Mesenchymal stem cell (in vitro differentiated cells and primary cell): ENCODE measurements at regions not wholly inside any gene's neighbourhood (a gene's known extent, or its start where the extent isn't known, plus 50 kb on each side); places are given as distances from the start of the nearest gene placed in this dataset.

Experiments
- DNase-seq: peaks from one replicate; pipeline ENCODE4 v3.0.0-alpha.2; 2013
- H2AFZ ChIP-seq: one replicate; pipeline ENCODE4 v1.6.1; 2013; ENCODE audit warnings: low read depth, mild to moderate bottlenecking, control low read depth, inconsistent platforms, low read length, moderate library complexity
- H2AK5ac ChIP-seq: 2 replicates; pipeline ENCODE4 v1.6.1; 2013; ENCODE audit warnings: low read length, moderate library complexity, mild to moderate bottlenecking, inconsistent platforms; ENCODE audit not compliant: severe bottlenecking
- H2BK120ac ChIP-seq: one replicate; pipeline ENCODE4 v1.6.1; 2013; ENCODE audit warnings: low read depth, mild to moderate bottlenecking, inconsistent platforms, low read length, moderate library complexity
- H2BK12ac ChIP-seq, 2 experiments: one replicate each; pipeline ENCODE4 v1.6.1; 2013; ENCODE audit warnings: inconsistent platforms in 2 of 2, low read length in 2 of 2, mild to moderate bottlenecking in 2 of 2, moderate library complexity in 2 of 2, control low read depth in 1 of 2
- H2BK15ac ChIP-seq: one replicate; pipeline ENCODE4 v1.6.1; 2013; ENCODE audit warnings: mild to moderate bottlenecking, low read depth, inconsistent platforms; ENCODE audit not compliant: poor library complexity, severe bottlenecking
- H2BK5ac ChIP-seq: 2 replicates; pipeline ENCODE4 v1.6.1; 2013; ENCODE audit warnings: low read depth, mild to moderate bottlenecking, low read length, control low read depth, inconsistent platforms; ENCODE audit not compliant: poor library complexity, severe bottlenecking
- H3K14ac ChIP-seq, 2 experiments: one replicate each; pipeline ENCODE4 v1.6.1; 2013; ENCODE audit warnings: inconsistent platforms in 2 of 2, low read length in 2 of 2, control low read depth in 1 of 2, mild to moderate bottlenecking in 1 of 2, moderate library complexity in 1 of 2
- H3K18ac ChIP-seq, 2 experiments: one replicate each; pipeline ENCODE4 v1.6.1; 2013; ENCODE audit warnings: inconsistent platforms in 2 of 2, low read length in 2 of 2, control low read depth in 1 of 2, low read depth in 1 of 2, mild to moderate bottlenecking in 1 of 2
- H3K23ac ChIP-seq, 2 experiments: one replicate each; pipeline ENCODE4 v1.6.1; 2013; ENCODE audit warnings: inconsistent platforms in 2 of 2, low read length in 2 of 2, mild to moderate bottlenecking in 2 of 2, moderate library complexity in 2 of 2, control low read depth in 1 of 2
- H3K27ac ChIP-seq: 2 replicates; pipeline ENCODE4 v1.5.1; 2013; ENCODE audit warnings: mild to moderate bottlenecking, moderate library complexity, low read length, control low read depth, inconsistent platforms; ENCODE audit not compliant: poor library complexity, severe bottlenecking
- H3K27me3 ChIP-seq, 2 experiments: 2 replicates each; pipeline versions ENCODE4 v1.6.1 to v1.7.0; 2013; ENCODE audit warnings: low read length in 2 of 2, mild to moderate bottlenecking in 2 of 2, moderate library complexity in 2 of 2, control low read depth in 1 of 2, inconsistent platforms in 1 of 2; ENCODE audit not compliant: control insufficient read depth in 1 of 2, insufficient read depth in 1 of 2
- H3K36me3 ChIP-seq, 2 experiments: 2 replicates each; pipeline versions ENCODE4 v1.6.1 to v1.7.0; 2013; ENCODE audit warnings: low read length in 2 of 2, control low read depth in 1 of 2, inconsistent platforms in 1 of 2, low read depth in 1 of 2, mild to moderate bottlenecking in 1 of 2; ENCODE audit not compliant: insufficient read depth in 2 of 2, control insufficient read depth in 1 of 2
- H3K4ac ChIP-seq, 2 experiments: one replicate each; pipeline ENCODE4 v1.6.1; 2013; ENCODE audit warnings: inconsistent platforms in 2 of 2, low read length in 2 of 2, mild to moderate bottlenecking in 2 of 2, moderate library complexity in 2 of 2, control low read depth in 1 of 2, low read depth in 1 of 2
- H3K4me1 ChIP-seq: 2 replicates; pipeline ENCODE4 v1.6.1; 2013; ENCODE audit warnings: low read depth, low read length, control low read depth; ENCODE audit not compliant: control insufficient read depth, insufficient read depth
- H3K4me2 ChIP-seq: 2 replicates; pipeline ENCODE4 v1.6.1; 2013; ENCODE audit warnings: low read length, mild to moderate bottlenecking, inconsistent platforms; ENCODE audit not compliant: poor library complexity, severe bottlenecking
- H3K4me3 ChIP-seq, 2 experiments: 2 replicates each; pipeline versions ENCODE4 v1.5.1 to v1.7.0; 2013; ENCODE audit warnings: low read length in 2 of 2, mild to moderate bottlenecking in 2 of 2, control low read depth in 1 of 2, low read depth in 1 of 2; ENCODE audit not compliant: insufficient read depth in 1 of 2
- H3K79me1 ChIP-seq: replicated peaks from 2 replicates; pipeline ENCODE4 v1.6.1; 2013; ENCODE audit warnings: mild to moderate bottlenecking, control low read depth, low read length, inconsistent platforms; ENCODE audit not compliant: poor library complexity, severe bottlenecking
- H3K9ac ChIP-seq: 2 replicates; pipeline ENCODE4 v1.7.0; 2013; ENCODE audit warnings: mild to moderate bottlenecking, low read length, moderate library complexity
- H3K9me3 ChIP-seq: 2 replicates; pipeline ENCODE4 v1.7.0; 2013; ENCODE audit warnings: mild to moderate bottlenecking, low read length; ENCODE audit not compliant: control insufficient read depth
- H4K8ac ChIP-seq: one replicate; pipeline ENCODE4 v1.6.1; 2013; ENCODE audit warnings: inconsistent platforms, mild to moderate bottlenecking, low read length, moderate library complexity
- H4K91ac ChIP-seq: one replicate; pipeline ENCODE4 v1.6.1; 2013; ENCODE audit warnings: mild to moderate bottlenecking, low read length, inconsistent platforms
- WGBS: methylation state at CpG from one replicate; pipeline ENCODE4 v1.1.7; 2013; ENCODE audit warnings: mixed read lengths; 5-methylcytosine and 5-hydroxymethylcytosine counted together

DNA sequence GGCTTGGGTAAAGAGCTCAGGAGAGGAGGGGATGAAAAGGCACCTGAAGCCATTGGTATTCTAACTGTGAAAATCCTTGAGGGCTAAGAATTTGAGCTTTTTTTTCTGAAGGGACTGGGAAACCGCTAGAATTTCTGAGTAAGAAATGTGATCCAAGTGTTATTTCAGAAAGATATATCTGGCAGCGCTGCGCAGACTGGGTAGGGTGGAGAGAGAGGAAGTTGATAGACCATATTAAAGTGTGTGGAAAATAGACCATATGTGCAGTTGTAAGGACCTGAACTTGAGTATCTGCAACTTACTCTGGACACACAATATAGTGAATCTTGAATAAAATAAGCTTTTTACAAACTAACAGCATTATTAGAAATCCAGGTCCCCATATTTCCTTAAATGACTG is 427.4 kb downstream of the NDFIP2 start:
- Histone ChIP-seq H4K91ac (no peak overlapping the region), H3K27me3 (no peaks in the 10 kb centered on the region), H3K14ac (no peak overlapping the region), H2BK15ac (no peak overlapping the region), H3K9ac (no peak overlapping the region), H3K18ac (no peak overlapping the region), H2BK12ac (no peak overlapping the region), H3K4me2 (no peak overlapping the region), H3K9me3 (no peaks in the 10 kb centered on the region), H3K79me1 (no peaks in the 10 kb centered on the region), H3K27ac (no peak overlapping the region), H3K23ac (no peak overlapping the region), H3K4me3 (no peak overlapping the region), H2AFZ (no peak overlapping the region), H2BK5ac (no peak overlapping the region), H4K8ac (no peak overlapping the region), H3K4me1 (peaks cover 2% of the 10 kb centered on the region), H3K36me3 (no peaks in the 10 kb centered on the region), H3K4ac (no peak overlapping the region), H2AK5ac (no peak overlapping the region), H2BK120ac (no peak overlapping the region)
- no peak for DNase-seq
- 84% methylated on average over 3 of the region's 3 CpGs for WGBS

DNA sequence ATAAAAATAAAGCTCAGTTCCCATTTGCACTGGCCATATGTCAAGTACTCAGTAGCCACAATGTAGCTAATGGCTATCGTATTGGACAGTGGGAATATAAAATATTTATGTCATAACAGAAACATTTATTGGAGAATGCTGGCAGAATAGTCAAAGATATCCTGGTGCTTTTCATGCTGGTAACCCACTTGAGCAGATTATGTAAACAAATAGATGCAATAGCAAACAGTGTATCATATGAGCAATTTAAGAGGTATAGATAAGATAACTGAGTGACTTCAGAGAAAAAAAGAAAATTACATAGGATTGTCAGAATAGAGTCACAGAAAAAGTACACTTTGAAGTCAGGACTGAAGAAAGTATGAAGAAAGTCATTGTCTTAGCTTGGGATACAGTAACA is 426.6 kb downstream of the NDFIP2 start:
- no peak overlapping the region for H2BK12ac ChIP-seq
- no peak overlapping the region for H2BK120ac ChIP-seq
- no peak overlapping the region for H4K91ac ChIP-seq
- no peak overlapping the region for H2BK15ac ChIP-seq
- H2BK5ac ChIP-seq: no peak overlapping the region
- no peak overlapping the region for H3K27ac ChIP-seq
- H3K18ac ChIP-seq: no peak overlapping the region
- no peak overlapping the region for H3K4ac ChIP-seq
- no peaks in the 10 kb centered on the region for H3K9me3 ChIP-seq
- H4K8ac ChIP-seq: no peak overlapping the region
- no peak overlapping the region for H3K9ac ChIP-seq
- no peak for DNase-seq
- H3K79me1 ChIP-seq: no peaks in the 10 kb centered on the region
- H3K36me3 ChIP-seq: no peaks in the 10 kb centered on the region
- H3K23ac ChIP-seq: no peak overlapping the region
- H3K4me3 ChIP-seq: no peak overlapping the region
- no CpG with 5 or more reads among the region's 1 CpG for WGBS
- no peak overlapping the region for H2AFZ ChIP-seq
- H2AK5ac ChIP-seq: no peak overlapping the region
- no peak overlapping the region for H3K4me2 ChIP-seq
- H3K4me1 ChIP-seq: peaks cover 2% of the 10 kb centered on the region
- no peak overlapping the region for H3K14ac ChIP-seq
- H3K27me3 ChIP-seq: no peaks in the 10 kb centered on the region

DNA sequence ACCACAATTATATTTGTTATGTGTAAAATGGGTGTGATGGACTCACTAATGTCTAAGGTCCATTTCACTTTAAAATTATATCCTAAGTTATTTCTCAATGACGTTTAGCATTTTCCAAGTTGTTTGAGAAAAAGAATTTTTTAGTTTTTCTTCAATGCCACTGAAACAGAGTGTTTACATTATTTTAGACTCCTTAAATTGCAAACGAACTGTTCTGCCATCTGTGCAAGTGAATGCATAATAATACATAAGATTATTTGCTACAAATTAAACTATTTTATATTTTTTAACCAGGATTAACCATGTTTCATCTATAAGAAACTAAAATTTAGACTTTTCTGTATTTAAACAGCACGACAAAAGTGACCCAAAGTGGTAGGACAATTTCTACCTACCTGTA is 425.4 kb downstream of the NDFIP2 start:
- no peak for DNase-seq
- WGBS: 100% methylated on average over 1 of the region's 3 CpGs

DNA sequence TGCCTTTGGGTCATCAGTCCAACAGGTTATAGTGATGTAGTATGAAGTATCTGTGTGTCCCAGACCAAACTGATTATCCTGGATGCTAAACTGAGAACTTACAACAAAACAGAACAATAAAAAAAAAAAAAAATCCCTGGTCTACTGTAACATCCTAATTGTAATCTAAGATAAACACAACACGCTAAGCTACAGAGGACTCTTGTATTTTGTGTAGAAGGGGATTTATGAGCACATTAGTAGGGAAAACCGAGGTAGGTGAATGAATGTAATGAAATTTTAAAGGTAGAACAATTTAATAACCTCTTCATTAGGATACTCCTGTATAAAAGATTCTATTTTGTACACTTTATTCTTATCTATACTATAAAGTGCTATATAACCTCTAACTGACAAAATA is 424.1 kb downstream of the NDFIP2 start:
- no peak overlapping the region for H4K91ac ChIP-seq
- no peaks in the 10 kb centered on the region for H3K27me3 ChIP-seq
- no CpG with 5 or more reads among the region's 2 CpGs for WGBS
- no peak overlapping the region for H3K4ac ChIP-seq
- no peak overlapping the region for H2BK120ac ChIP-seq
- no peak overlapping the region for H2BK12ac ChIP-seq
- no peaks in the 10 kb centered on the region for H3K36me3 ChIP-seq
- H3K4me1 ChIP-seq: no peaks in the 10 kb centered on the region
- H3K4me3 ChIP-seq: no peak overlapping the region
- no peak overlapping the region for H2BK5ac ChIP-seq
- no peak for DNase-seq
- no peak overlapping the region for H3K27ac ChIP-seq
- no peaks in the 10 kb centered on the region for H3K9me3 ChIP-seq
- H3K9ac ChIP-seq: no peak overlapping the region
- H3K14ac ChIP-seq: no peak overlapping the region
- no peaks in the 10 kb centered on the region for H3K79me1 ChIP-seq
- H3K18ac ChIP-seq: no peak overlapping the region
- no peak overlapping the region for H2AFZ ChIP-seq
- no peak overlapping the region for H2AK5ac ChIP-seq
- no peak overlapping the region for H2BK15ac ChIP-seq
- H3K23ac ChIP-seq: no peak overlapping the region
- no peak overlapping the region for H4K8ac ChIP-seq
- H3K4me2 ChIP-seq: no peak overlapping the region

More for the DNA sequence above, 425.4 kb downstream of the NDFIP2 start:
- no peak overlapping the region for H2AFZ ChIP-seq
- no peak overlapping the region for H3K27ac ChIP-seq
- peaks cover 2% of the 10 kb centered on the region for H3K4me1 ChIP-seq
- H2BK15ac ChIP-seq: no peak overlapping the region
- H2AK5ac ChIP-seq: no peak overlapping the region
- H3K4me3 ChIP-seq: no peak overlapping the region
- no peak overlapping the region for H3K4ac ChIP-seq
- no peak overlapping the region for H3K23ac ChIP-seq
- no peak overlapping the region for H4K91ac ChIP-seq
- no peak overlapping the region for H3K4me2 ChIP-seq
- no peak overlapping the region for H4K8ac ChIP-seq
- no peak overlapping the region for H2BK5ac ChIP-seq
- H3K9ac ChIP-seq: no peak overlapping the region
- no peak overlapping the region for H2BK12ac ChIP-seq
- no peak overlapping the region for H3K18ac ChIP-seq
- H3K79me1 ChIP-seq: no peaks in the 10 kb centered on the region
- no peaks in the 10 kb centered on the region for H3K27me3 ChIP-seq
- no peak overlapping the region for H3K14ac ChIP-seq
- no peak overlapping the region for H2BK120ac ChIP-seq
- H3K9me3 ChIP-seq: no peaks in the 10 kb centered on the region
- H3K36me3 ChIP-seq: no peaks in the 10 kb centered on the region
